H9 (cell line): ENCODE measurements at regions not wholly inside any gene's neighbourhood (a gene's known extent, or its start where the extent isn't known, plus 50 kb on each side); places are given as distances from the start of the nearest gene placed in this dataset.

Source experiments
- DNase-seq: peaks from one replicate; pipeline ENCODE4 v3.0.0-alpha.2; 2017
- H2AFZ ChIP-seq: one replicate; pipeline ENCODE4 v1.6.1; 2013; ENCODE audit warnings: mild to moderate bottlenecking, low read length, control low read depth, moderate library complexity
- H2AK5ac ChIP-seq: 2 replicates; pipeline ENCODE4 v1.6.1; 2013; ENCODE audit warnings: low read length, control low read depth, mixed read lengths; ENCODE audit not compliant: insufficient read length
- H2BK120ac ChIP-seq: one replicate; pipeline ENCODE4 v1.6.1; 2013; ENCODE audit warnings: low read depth, mild to moderate bottlenecking, low read length, control low read depth, inconsistent platforms; ENCODE audit not compliant: poor library complexity, severe bottlenecking
- H2BK12ac ChIP-seq: 2 replicates; pipeline ENCODE4 v1.6.1; 2013; ENCODE audit warnings: low read length, control low read depth, mixed read lengths, low read depth; ENCODE audit not compliant: insufficient read length
- H2BK15ac ChIP-seq: 2 replicates; pipeline ENCODE4 v1.6.1; 2013; ENCODE audit warnings: low read depth, low read length, control low read depth
- H2BK20ac ChIP-seq: one replicate; pipeline ENCODE4 v1.6.1; 2013; ENCODE audit warnings: low read depth, mild to moderate bottlenecking, low read length, control low read depth, inconsistent platforms; ENCODE audit not compliant: poor library complexity, severe bottlenecking
- H2BK5ac ChIP-seq: 2 replicates; pipeline ENCODE4 v1.6.1; 2013; ENCODE audit warnings: low read length, control low read depth, mixed read lengths; ENCODE audit not compliant: insufficient read length
- H3K14ac ChIP-seq: 2 replicates; pipeline ENCODE4 v1.6.1; 2013; ENCODE audit warnings: low read length, control low read depth; ENCODE audit not compliant: insufficient read depth
- H3K18ac ChIP-seq: 2 replicates; pipeline ENCODE4 v1.6.1; 2013; ENCODE audit warnings: low read depth, mild to moderate bottlenecking, mixed read lengths, low read length, control low read depth; ENCODE audit not compliant: insufficient read length
- H3K23ac ChIP-seq: 2 replicates; pipeline ENCODE4 v1.6.1; 2013; ENCODE audit warnings: low read length, control low read depth, mixed read lengths, low read depth; ENCODE audit not compliant: insufficient read length
- H3K23me2 ChIP-seq: 2 replicates; pipeline ENCODE4 v1.6.1; 2013; ENCODE audit warnings: low read depth, mild to moderate bottlenecking, mixed read lengths, low read length, control low read depth; ENCODE audit not compliant: insufficient read length, poor library complexity, severe bottlenecking
- H3K27ac ChIP-seq: 2 replicates; pipeline ENCODE4 v1.5.1; 2013; ENCODE audit warnings: low read length, control low read depth, mixed read lengths, low read depth; ENCODE audit not compliant: insufficient read length
- H3K27me3 ChIP-seq: 2 replicates; pipeline ENCODE4 v1.6.1; 2013; ENCODE audit warnings: low read length, control low read depth, inconsistent platforms; ENCODE audit not compliant: insufficient read depth
- H3K4ac ChIP-seq: 2 replicates; pipeline ENCODE4 v1.6.1; 2013; ENCODE audit warnings: low read depth, mild to moderate bottlenecking, control low read depth, inconsistent platforms, low read length, moderate library complexity
- H3K4me1 ChIP-seq: 2 replicates; pipeline ENCODE4 v1.6.1; 2013; ENCODE audit warnings: low read length, control low read depth, inconsistent platforms; ENCODE audit not compliant: insufficient read depth
- H3K4me2 ChIP-seq: 2 replicates; pipeline ENCODE4 v1.6.1; 2013; ENCODE audit warnings: low read length, control low read depth, mixed read lengths; ENCODE audit not compliant: insufficient read length, insufficient read depth
- H3K56ac ChIP-seq: 2 replicates; pipeline ENCODE4 v1.6.1; 2013; ENCODE audit warnings: low read depth, mild to moderate bottlenecking, mixed read lengths, low read length, control low read depth; ENCODE audit not compliant: insufficient read length
- H3K79me1 ChIP-seq: 2 replicates; pipeline ENCODE4 v1.6.1; 2013; ENCODE audit warnings: low read depth, mild to moderate bottlenecking, moderate library complexity, low read length, control low read depth, inconsistent platforms; ENCODE audit not compliant: insufficient read depth, poor library complexity, severe bottlenecking
- H3K79me2 ChIP-seq: 2 replicates; pipeline ENCODE4 v1.6.1; 2013; ENCODE audit warnings: low read length, control low read depth, inconsistent platforms; ENCODE audit not compliant: insufficient read depth
- H3K9ac ChIP-seq: 2 replicates; pipeline ENCODE4 v1.6.1; 2013; ENCODE audit warnings: low read length, control low read depth, mixed read lengths; ENCODE audit not compliant: insufficient read length; ENCODE audit errors: extremely low read depth
- H3K9me3 ChIP-seq: one replicate; pipeline ENCODE4 v1.6.1; 2013; ENCODE audit warnings: low read depth, low read length, inconsistent platforms; ENCODE audit not compliant: control insufficient read depth
- H3T11ph ChIP-seq: one replicate; pipeline ENCODE4 v1.6.1; 2013; ENCODE audit warnings: mild to moderate bottlenecking, low read length, control low read depth, inconsistent platforms
- H4K20me1 ChIP-seq: one replicate; pipeline ENCODE4 v1.6.1; 2013; ENCODE audit not compliant: control insufficient read depth, insufficient read length, insufficient read depth
- H4K5ac ChIP-seq: 2 replicates; pipeline ENCODE4 v1.6.1; 2013; ENCODE audit warnings: low read depth, mild to moderate bottlenecking, mixed read lengths, low read length, control low read depth; ENCODE audit not compliant: insufficient read length
- H4K8ac ChIP-seq: replicated peaks from 2 replicates; pipeline ENCODE4 v1.6.1; 2013; ENCODE audit warnings: low read length, control low read depth, mixed read lengths, low read depth; ENCODE audit not compliant: insufficient read length
- H4K91ac ChIP-seq: 2 replicates; pipeline ENCODE4 v1.6.1; 2013; ENCODE audit warnings: low read depth, mild to moderate bottlenecking, moderate library complexity, mixed read lengths, low read length, control low read depth; ENCODE audit not compliant: insufficient read length
- H3K27ac Mint-ChIP-seq, 3 experiments: 2 replicates in 2 of 3; 3 replicates in 1 of 3; pipeline ENCODE4 v1.8.0; 2020 to 2021; ENCODE audit warnings: mixed read lengths in 3 of 3, mild to moderate bottlenecking in 1 of 3, moderate library complexity in 1 of 3
- H3K27me3 Mint-ChIP-seq: 2 replicates; pipeline ENCODE4 v1.8.0; 2021; ENCODE audit warnings: low read depth, mild to moderate bottlenecking, moderate library complexity, mixed read lengths
- H3K36me3 Mint-ChIP-seq, 3 experiments: 2 replicates in 2 of 3; 3 replicates in 1 of 3; pipeline ENCODE4 v1.8.0; 2020 to 2021; ENCODE audit warnings: low read depth in 3 of 3, mixed read lengths in 3 of 3; ENCODE audit not compliant: insufficient read depth in 1 of 3
- H3K4me1 Mint-ChIP-seq, 2 experiments: 2 replicates each; pipeline ENCODE4 v1.8.0; 2020; ENCODE audit warnings: mixed read lengths in 2 of 2
- H3K4me3 Mint-ChIP-seq, 2 experiments: 2 replicates in 1 of 2; 3 replicates in 1 of 2; pipeline ENCODE4 v1.8.0; 2020 to 2021; ENCODE audit warnings: mild to moderate bottlenecking in 2 of 2, mixed read lengths in 2 of 2, moderate library complexity in 1 of 2
- H3K9me3 Mint-ChIP-seq, 2 experiments: 2 replicates in 1 of 2; 3 replicates in 1 of 2; pipeline ENCODE4 v1.8.0; 2020; ENCODE audit warnings: mild to moderate bottlenecking in 2 of 2, mixed read lengths in 2 of 2, moderate library complexity in 1 of 2
- CTCF ChIP-seq: fragments of 200-600 bp; sonication (generic); conservative IDR thresholded peaks from 3 replicates; pipeline ENCODE4 v1.8.0; 2021; ENCODE audit warnings: antibody characterized with exemption, mild to moderate bottlenecking

GRCh38 chr15:94086341-94086740 lies 145.0 kb upstream of the MCTP2 start:
- DNase-seq = no peak
- no peak overlapping the region for H2BK5ac ChIP-seq
- H3T11ph ChIP-seq = no peak overlapping the region
- no peaks in the 10 kb centered on the region; the same call in 1 of the 2 replicates for H3K4me1 ChIP-seq
- no peak overlapping the region for H2BK20ac ChIP-seq
- peaks cover 6 to 10% of the 10 kb centered on the region in 2 experiments for H3K4me1 Mint-ChIP-seq
- no peak overlapping the region for H2BK15ac ChIP-seq
- H3K27me3 Mint-ChIP-seq = no peaks in the 10 kb centered on the region
- no peaks in the 10 kb centered on the region; a peak in 1 of 7 replicates for H3K36me3 Mint-ChIP-seq
- no peak overlapping the region for H3K56ac ChIP-seq
- H3K9me3 ChIP-seq = no peaks in the 10 kb centered on the region
- H2AK5ac ChIP-seq = no peak overlapping the region
- no peaks in the 10 kb centered on the region for H3K79me2 ChIP-seq
- no peaks in the 10 kb centered on the region for H3K9me3 Mint-ChIP-seq
- no peak for TF ChIP-seq CTCF
- no peak overlapping the region for H3K23ac ChIP-seq
- no peak overlapping the region for H4K5ac ChIP-seq
- no peak overlapping the region for H2AFZ ChIP-seq
- no peaks in the 10 kb centered on the region for H3K27me3 ChIP-seq
- no peaks in the 10 kb centered on the region for H3K23me2 ChIP-seq
- H3K27ac Mint-ChIP-seq = no peak overlapping the region
- H3K4me2 ChIP-seq = no peak overlapping the region
- no peak overlapping the region for H4K91ac ChIP-seq
- H3K18ac ChIP-seq = no peak overlapping the region
- H3K4ac ChIP-seq = no peak overlapping the region
- no peak overlapping the region for H2BK120ac ChIP-seq
- H3K4me3 Mint-ChIP-seq = no peak overlapping the region
- H4K8ac ChIP-seq = no peak overlapping the region
- no peaks in the 10 kb centered on the region for H4K20me1 ChIP-seq
- no peak overlapping the region for H3K9ac ChIP-seq
- H3K27ac ChIP-seq = no peak overlapping the region
- no peak overlapping the region for H3K14ac ChIP-seq
- no peak overlapping the region for H2BK12ac ChIP-seq
- H3K79me1 ChIP-seq = no peaks in the 10 kb centered on the region
